GM20431 (cell line): ENCODE measurements at regions not wholly inside any gene's neighbourhood (a gene's known extent, or its start where the extent isn't known, plus 50 kb on each side); places are given as distances from the start of the nearest gene placed in this dataset.
"Not testable (repeated sequence)": the region's sequence is repeated elsewhere in the genome, so short reads cannot be mapped to it uniquely, and the experiment has no call there.

ENCODE experiments used
- in situ Hi-C: fragments of 300-500 bp; cut with MseI, MboI; formaldehyde crosslinking; loops from one replicate; pipeline ENCODE4 v1.15.0; 2020; ENCODE audit warnings: low sequenced_read_pairs; ENCODE audit not compliant: unreplicated experiment

DNA sequence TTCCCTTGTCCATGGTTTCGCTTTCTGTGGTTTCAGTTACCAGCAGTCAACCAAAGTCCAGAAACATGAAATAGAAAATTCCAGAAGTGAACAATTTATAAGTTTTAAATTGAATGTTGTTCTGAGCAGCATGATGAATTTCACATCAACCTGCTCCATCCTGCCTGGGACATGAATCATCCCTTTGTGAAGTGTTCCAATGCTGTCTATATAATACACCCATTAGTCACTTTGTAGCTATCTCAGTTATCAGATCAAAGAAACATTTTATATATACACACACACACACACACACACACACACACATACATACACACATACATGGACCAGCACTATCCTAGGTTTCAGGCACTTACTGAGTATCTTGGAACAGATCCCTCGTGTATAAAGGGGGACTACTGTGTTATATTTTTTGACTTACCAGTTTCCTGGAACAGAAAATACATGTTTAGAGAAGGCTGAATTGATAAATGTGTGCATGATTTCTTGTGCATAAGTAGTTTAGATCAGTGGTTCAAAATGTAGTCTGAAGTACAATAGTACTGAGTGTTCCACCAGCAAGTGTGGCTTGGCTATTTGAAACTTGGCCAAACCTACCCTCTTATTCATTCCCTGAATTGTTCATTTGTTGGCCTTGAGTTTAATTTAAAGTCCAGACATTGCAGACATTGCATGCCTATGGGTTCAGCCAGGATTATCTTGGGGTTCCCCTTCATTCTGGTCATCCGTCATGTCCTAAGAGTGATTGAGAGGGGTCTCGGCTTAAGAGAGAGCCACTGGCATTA lies 510.0 kb downstream of the GADD45G start:
- in situ Hi-C loops = no loop called here

DNA sequence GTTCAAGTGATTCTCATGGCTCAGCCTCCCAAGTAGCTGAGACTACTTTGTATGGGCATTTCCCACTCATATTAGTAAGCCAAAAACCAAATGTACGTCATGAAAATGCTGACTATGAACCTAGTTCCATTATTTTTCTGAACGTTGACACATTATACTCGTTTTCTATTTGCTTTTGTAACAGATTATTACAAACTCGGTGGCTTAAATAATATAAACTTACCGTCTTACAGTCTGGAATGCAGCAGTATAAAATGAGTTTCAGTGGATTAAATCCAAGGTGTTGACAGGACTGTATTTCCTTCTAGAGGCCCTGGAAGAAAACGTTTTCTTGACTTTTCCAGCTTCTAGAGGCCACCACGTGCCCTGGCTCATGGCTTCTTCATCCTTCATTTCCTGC lies 517.0 kb downstream of the GADD45G start:
- in situ Hi-C loops = no loop called here

GRCh38 chr9:90124961-90125360 lies 517.7 kb downstream of the DIRAS2 start:
- in situ Hi-C loops = no loop called here

DNA sequence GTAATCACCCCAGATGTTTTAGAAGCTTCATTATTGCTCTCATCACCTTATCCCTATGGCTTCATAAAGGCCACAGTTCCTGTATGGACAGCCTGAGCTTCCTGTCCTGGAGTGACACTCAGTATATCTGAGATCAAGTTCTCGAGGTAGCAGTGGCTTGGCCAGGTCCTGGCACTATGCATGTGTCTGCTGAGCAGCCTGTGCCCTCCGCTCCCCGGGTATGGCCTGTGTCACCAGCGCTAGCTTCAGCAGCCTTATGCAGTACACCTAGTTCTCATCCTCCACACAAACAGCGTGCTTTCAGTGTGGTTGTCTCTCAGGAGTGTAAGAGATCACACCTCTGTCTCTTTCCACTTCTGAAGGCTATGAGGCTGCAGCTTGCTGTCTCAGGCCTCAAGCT lies 514.7 kb downstream of the DIRAS2 start:
- in situ Hi-C loops = no loop called here

GRCh38 chr9:90128587-90129190 lies 513.9 kb downstream of the DIRAS2 start:
- in situ Hi-C loops = no loop called here

GRCh38 chr9:90129446-90129845 lies 513.2 kb downstream of the DIRAS2 start:
- in situ Hi-C loops = no loop called here

DNA sequence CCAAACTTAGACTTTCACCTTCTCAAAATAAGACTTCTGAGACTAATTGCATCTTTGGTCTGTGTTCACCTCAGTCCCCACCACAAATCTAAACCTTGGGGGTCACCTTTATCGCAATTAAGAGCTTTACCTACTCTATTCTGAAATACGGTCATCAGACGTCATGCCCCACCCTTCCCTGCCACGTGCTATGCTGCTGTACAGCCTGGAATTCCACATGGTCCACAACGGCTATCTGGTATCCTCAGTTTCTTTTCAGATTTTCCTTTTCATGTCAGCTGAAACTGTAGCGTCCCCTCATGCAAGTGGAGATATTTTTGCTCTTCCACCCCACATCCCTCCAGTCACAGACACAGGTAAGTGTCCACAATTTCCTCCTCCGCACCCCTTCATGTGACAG lies 511.1 kb downstream of the DIRAS2 start:
- in situ Hi-C loops = no loop called here

- in situ Hi-C loops = no loop called here
Measured at GRCh38 chr9:90132866-90133265, 509.8 kb downstream of the DIRAS2 start.

- in situ Hi-C loops = no loop called here
Measured at GRCh38 chr9:90137801-90138200, 504.8 kb downstream of the DIRAS2 start.

DNA sequence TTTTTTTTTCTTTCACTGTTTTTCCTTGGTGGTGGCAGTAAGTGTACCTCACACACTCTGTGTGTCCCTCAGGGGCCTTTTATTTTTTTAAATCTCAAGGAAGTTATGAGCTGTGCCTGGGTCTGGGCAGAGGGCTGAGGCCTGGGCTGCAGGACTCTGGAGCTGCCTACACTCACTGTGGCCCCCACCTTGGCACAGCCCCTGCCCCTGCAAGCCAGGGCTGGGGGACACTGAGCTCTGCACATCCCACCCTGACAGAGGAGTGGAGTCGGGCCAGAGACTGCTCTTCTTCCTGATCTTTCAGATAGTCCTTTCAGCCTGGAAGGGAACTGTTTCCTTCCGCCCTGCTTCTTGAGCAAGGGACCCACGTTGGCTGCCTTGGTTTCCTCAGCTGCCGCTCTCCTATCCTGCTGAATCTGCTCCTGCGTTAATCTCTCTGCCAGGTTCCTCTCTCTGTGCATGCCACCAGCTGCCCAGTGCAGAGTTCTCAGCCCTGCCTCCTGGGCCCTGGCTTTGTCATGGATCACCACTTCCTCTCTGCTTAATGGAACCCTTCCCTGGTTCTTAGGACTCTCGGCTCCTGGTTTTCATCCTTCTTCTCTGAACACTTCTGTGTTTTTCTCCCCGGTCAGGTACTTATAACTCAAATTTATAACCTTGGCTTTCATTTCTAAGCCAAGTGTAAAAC lies 502.3 kb downstream of the DIRAS2 start:
- in situ Hi-C loops = no loop called here

GRCh38 chr9:90141723-90142122 lies 500.9 kb downstream of the DIRAS2 start:
- in situ Hi-C loops = no loop called here

GRCh38 chr9:90142580-90142979 lies 500.0 kb downstream of the DIRAS2 start:
- in situ Hi-C loops = no loop called here

- in situ Hi-C loops = no loop called here
Measured at GRCh38 chr9:90147426-90147825, 495.2 kb downstream of the DIRAS2 start.

GRCh38 chr9:90156318-90156717 lies 486.3 kb downstream of the DIRAS2 start:
- in situ Hi-C loops = no loop called here

- in situ Hi-C loops = no loop called here
Measured at GRCh38 chr9:90162326-90162725, 480.3 kb downstream of the DIRAS2 start.

DNA sequence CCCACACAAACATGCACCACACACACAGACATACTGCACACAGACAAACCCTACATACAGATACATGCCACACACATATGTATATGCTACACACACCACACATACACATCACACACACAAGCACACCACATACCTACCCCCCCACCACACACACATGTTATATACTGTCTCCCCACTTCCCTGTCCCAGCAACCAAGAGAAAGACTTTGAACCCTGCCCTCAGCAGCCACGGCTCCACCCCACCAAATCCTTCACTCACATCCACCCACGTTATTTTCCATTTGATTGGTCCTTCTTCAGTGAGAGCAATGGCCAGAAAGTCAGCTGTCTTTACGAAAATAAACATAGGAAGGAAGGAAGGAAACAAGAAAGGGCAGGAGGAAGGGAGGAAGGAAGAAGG lies 479.8 kb downstream of the DIRAS2 start:
- in situ Hi-C loops = no loop called here

DNA sequence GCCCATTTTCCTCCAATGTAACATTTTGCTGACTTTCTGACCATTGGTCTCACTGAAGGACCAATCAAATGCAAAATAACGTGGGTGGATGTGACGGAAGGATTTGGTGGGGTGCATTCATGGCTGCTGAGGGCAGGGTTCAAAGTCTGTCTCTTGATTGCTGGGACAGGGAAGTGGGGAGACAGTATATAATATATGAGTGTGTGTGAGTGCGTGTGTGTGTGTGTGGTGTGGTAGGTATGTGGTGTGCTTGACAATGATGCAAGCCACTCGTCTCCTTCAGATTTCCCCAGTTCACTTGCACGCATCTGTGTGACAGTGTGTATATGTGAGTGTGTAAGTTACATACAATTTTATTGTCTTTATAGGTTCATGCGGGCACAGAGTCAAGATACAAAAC lies 477.3 kb downstream of the DIRAS2 start:
- in situ Hi-C loops = no loop called here

- in situ Hi-C loops = not testable (repeated sequence)
Measured at GRCh38 chr9:90166374-90166773, 476.2 kb downstream of the DIRAS2 start.

DNA sequence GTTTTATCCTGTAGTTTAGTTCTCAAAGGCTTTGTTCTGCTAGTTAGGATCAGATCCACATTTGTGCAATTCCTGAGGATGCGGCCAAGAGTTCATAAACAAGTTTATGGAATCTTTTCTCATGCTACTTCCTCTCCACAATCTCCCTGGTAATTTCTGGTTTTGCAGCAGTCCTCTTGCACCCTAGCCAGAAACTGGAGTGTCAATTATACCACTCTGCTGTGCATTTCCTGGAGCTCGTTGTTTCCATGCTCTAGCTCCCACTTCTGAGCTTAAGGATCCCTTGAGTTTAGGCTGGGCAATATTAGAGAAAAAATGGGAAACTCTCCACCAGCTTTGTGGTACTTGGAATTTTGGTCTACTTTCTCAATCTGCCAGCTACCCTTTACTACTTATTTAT lies 474.7 kb downstream of the DIRAS2 start:
- in situ Hi-C loops = no loop called here

DNA sequence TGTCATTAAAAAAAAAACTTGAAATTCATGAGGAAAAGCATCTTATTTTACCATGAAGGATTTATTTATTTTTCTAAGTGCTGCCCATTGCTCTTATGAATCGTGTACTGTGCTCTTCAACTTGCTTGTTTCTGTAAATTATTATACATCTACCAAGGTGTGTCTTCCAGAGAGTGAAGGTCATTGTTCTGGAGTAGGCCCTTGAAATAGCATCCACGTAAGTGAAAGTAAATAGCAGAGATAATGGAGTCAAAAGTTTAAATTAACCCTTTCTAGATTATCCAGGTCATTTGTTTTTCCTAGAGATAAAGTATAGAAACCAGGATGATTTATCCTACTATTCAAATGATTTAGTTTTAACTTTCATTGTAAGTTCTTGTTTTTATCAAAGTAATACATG lies 473.1 kb downstream of the DIRAS2 start:
- in situ Hi-C loops = no loop called here

DNA sequence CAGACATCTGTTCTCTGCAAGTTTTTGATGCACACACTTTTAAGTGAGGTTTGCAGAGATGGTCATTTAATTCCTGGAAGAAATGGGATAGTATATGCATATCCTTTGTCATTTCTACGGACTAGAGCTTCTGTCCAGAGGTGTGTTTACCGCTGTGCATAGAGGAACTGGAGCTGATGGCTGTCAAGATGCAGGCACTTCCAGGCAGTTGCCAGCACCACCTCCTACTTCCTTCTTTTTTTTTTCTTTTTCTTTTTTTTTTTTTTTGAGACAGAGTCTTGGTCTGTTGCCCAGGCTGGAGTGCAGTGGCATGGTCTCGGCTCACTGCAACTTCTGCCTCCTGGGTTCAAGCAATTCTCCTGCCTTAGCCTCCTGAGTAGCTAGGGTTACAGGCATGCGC lies 468.7 kb downstream of the DIRAS2 start:
- in situ Hi-C loops = not testable (repeated sequence)
